Limb (tissue), 2 donors: ENCODE measurements at regions not wholly inside any gene's neighbourhood (a gene's known extent, or its start where the extent isn't known, plus 50 kb on each side); places are given as distances from the start of the nearest gene placed in this dataset.
"Not testable (repeated sequence)": the region's sequence is repeated elsewhere in the genome, so short reads cannot be mapped to it uniquely, and the experiment has no call there.

Experiments used
- DNase-seq, 2 donors: peaks; one replicate each; pipeline ENCODE4 v3.0.0-alpha.2; 2016; ENCODE audit errors: extremely low spot score in 2 of 2

- DNase-seq, result no peak
Observed at GRCh38 chr4:134885436-134885835, 683.8 kb upstream of the PABPC4L start.

DNA sequence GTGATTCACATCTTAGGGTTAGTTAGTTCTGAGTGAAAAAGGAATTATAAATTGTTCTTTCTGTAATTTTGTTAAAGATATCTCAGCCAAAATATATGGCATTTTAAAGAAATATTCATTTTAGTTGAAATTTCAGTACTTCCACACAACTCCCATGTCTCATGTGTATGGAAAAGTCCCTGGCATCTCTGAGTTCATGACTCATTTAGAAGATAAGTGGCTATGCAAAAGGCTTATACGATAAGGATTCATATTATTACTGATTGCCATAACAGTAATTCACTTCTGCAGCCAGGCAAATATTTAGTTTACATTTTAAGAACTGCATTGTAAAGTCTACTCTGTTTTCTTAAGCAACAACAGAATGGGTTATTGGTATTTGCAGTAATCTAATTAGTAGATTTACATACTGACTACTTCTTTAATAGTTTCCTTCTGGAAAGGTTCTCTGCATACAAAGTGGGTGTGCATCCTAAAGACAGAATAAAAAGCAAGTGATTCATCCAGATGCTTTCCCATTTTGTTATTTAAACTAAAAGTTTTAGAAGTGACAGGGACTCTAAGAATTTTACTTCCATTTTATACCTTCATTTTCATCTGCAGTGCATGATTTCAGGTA lies 682.4 kb upstream of the PABPC4L start:
- no peak for DNase-seq

- DNase-seq, result no peak
Observed at GRCh38 chr4:134879019-134879418, 677.4 kb upstream of the PABPC4L start.

DNA sequence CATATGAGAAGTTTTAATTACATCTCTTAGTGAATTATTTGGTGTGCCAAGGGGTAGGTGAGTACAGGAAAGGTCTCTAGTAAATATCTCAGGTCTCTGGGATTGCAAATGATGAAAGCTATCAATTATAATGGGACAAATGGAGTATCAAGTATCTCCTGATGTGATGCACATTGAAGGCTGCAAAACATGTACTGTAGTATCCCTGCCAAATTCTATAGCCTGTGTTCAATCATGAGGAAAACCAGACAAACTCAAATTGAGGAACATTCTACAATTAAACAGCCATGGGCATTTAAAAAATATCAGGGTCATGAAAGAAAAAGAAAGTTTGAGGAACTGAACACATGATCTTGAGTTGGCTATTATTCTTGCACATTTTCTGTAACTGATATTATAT lies 665.4 kb upstream of the PABPC4L start:
- DNase-seq, result no peak

DNA sequence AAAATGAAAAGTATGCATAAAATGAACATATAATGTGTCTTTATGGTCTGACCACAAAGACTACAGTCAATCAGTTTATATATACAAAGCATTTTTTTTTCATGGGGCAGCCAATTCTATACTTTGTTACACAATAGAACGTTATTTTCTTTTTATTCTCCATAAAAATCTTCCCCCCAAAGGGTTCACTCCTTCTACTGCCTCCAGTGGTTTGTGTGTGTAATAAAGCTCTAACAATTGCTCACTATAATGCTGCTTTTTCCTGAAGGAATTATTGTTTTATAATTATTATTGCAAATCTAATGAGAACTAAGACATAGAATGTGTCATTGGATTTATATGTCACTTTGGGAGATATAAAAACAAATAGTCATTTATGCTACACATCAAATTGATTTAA lies 664.1 kb upstream of the PABPC4L start:
- no peak for DNase-seq

DNA sequence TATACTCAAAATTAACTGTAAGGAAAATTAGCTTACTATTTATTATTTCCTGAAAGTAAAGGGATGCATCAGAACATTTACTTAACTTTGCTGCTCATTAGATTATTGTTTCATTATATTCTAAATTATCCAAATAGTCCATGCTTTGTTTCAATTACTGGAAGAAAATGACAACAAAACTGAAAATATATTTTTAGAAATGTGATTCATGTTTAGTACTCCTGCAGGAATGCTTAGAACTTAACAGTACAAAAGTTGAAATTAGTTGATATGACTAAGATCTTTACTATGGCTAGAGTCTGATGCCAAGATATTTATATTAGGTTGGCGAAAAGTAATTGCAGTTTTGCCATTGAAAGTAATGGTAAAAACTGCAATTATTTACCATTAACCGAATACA lies 660.5 kb upstream of the PABPC4L start:
- no peak for DNase-seq

DNA sequence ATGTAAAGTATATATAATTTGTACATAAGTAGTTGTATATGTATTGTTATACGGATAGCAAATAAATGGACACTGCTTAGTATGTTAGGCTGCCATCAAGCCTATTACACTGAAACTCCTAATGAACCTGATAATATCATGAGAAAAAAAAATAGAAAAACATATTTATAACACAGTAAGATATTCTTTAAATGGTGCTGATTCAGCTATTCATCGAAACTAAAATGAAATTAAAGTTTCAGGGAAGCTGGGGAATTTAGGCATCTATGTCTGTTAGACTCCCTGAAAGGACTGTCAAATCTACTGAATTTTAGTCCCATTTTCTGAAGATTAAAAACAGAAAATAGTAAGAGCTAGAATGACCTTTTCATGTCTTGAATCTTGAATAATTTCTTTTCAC lies 647.1 kb upstream of the PABPC4L start:
- no peak for DNase-seq

DNA sequence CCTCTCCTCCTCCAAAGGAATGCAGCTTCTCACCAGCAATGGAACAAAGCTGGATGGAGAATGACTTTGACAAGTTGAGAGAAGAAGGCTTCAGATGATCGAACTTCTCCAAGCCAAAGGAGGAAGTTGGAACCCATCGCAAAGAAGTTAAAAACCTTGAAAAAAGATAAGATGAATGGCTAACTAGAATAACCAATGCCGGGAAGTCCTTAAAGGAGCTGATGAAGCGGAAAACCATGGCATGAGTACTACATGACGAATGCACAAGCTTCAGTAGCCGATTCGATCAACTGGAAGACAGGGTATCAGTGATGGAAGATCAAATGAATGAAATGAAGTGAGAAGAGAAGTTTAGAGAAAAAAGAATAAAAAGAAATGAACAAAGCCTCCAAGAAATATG lies 629.2 kb upstream of the PABPC4L start:
- not testable (repeated sequence) for DNase-seq

DNA sequence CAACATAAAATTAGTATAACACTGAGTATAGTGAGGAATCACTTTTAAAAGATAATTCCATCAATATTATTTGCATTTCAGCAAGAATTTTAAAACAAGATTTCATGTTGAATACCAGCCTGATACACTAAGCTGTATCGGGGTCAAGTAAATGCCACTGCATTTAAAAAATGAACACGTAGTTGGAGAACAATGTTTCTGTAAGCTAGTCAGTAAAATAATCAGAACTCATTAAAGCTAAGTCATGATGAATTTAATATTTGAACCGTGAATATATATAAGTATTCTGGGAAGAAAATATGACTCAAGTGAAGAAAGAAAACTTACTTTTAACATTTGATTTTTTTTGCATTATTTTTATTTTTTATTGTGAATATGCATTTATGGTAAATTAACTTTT lies 611.0 kb upstream of the PABPC4L start:
- no peak for DNase-seq

DNA sequence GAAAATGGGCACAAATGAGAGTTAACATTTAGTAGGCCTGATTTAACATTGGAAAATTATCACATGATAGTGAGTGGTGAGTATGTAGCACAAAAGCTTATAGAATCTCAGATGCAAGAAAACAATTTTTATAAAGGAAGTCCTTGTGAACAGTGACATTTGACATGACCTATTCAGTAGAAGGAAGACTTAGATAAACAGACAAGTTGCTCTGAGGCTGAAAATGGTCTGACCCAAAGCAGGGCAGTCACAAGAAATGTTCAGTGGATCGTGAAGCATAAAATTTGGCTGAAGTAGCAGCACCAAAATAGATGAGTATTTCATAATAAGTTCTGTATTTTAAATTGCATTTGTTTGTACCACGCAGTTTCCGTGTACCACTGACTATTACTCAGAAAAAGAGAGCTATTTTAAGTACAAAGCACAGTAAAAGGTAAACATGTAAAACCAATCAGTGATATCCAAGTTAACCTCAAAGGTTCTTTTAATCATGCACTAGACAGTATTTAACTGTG lies 605.7 kb upstream of the PABPC4L start:
- DNase-seq, result no peak

GRCh38 chr4:134798573-134798972 lies 597.0 kb upstream of the PABPC4L start:
- no peak for DNase-seq

DNA sequence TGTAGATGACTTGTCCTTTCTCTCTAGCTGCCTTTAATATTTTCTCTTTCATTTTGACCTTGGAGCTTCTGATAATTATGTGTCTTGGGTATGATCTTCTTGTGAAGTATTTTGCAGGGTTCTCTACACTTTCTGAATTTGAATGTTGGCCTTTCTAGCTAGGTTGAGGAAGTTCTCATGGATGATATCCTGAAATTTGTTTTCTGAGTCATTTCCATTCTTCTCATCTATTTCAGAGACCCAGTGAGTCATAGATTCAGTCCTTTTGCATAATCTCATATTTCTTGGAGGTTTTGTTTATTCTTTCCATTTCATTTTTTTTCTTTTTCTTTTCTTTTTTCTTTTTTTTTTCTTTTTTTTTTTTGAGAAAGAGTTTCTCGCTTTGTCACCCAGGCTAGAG lies 585.7 kb upstream of the PABPC4L start:
- no peak for DNase-seq

DNA sequence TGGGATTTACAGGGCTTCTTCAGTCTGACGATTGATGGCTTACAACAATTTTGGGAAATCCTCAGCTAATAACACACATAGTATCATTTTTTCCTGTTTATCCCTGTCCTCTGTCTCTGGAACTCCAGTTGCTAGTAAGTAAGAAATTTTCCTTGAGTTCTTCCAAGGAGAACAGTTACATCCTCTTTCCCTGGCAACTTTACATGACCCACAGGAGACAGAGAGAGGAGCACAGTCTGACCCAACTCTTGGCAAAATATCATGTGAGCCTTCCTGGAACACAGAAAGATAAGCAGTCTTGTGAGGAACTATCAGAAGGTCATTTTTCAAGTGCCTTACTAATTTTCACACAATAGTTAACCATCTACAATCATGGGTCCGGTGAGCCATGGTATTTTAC lies 578.7 kb upstream of the PABPC4L start:
- no peak for DNase-seq

- no peak for DNase-seq
Observed at GRCh38 chr4:134777606-134778005, 576.0 kb upstream of the PABPC4L start.

DNA sequence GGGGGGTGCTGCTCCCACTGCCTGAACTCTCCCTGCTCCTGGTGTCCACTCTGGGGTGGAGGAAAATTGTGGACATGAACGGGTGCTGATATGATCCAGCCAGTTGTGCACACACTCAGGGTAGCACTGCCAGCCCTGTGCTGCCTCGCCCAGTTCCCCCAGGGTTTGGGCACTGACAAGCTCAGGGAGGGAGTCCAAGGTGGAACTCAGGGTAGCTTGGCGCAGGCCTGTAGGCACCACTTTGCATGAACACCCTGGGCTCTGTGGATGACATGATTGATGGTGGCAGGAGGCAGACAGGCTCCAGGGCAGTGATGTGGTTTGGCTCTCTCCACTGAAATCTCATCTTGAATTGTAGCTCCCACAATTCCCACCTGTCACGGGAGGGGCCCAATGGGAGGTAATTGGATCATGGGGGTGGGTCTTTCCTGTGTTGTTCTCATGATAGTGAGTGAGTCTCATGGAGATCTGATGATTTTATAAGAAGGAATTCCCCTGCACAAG lies 572.0 kb upstream of the PABPC4L start:
- no peak for DNase-seq

- no peak for DNase-seq
Observed at GRCh38 chr4:134762053-134762452, 560.5 kb upstream of the PABPC4L start.

GRCh38 chr4:134756421-134756820 lies 554.8 kb upstream of the PABPC4L start:
- no peak for DNase-seq

- no peak for DNase-seq
Observed at GRCh38 chr4:134754301-134755019, 552.9 kb upstream of the PABPC4L start.

- no peak for DNase-seq
Observed at GRCh38 chr4:134753390-134753789, 551.8 kb upstream of the PABPC4L start.

DNA sequence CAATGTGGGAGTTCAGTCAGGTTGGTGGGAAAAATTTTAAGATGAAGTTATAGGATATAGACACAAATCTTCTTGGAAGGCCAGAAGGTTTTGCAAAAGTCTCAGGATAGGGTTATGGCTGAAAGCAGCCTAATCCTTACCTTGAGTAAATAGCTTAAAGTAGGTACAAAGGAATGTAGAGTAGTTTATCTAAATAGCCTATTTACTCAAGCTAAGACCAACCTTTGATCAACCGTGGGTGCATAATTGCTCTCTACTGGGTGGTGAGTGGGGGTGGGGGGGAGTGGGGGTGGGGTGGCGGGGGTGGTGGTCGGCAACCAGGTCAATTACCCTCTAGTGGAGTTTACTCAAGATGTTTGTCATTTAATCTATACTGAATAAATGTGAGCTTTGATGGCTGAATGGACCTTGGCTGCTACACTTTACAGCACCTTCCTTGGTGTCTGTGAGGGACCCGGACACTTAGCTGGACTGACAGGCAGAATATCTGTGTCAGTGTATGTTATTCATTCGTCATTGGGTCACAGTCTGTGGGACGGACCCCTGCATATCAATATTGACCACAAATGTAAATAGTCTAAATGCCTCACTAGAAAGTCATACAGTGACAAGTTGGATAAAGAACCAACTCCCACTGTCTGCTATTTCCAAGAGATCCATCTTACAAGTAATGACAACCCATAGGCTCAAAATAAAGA lies 545.7 kb upstream of the PABPC4L start:
- no peak for DNase-seq

GRCh38 chr4:134740290-134740689 lies 538.7 kb upstream of the PABPC4L start:
- no peak for DNase-seq

DNA sequence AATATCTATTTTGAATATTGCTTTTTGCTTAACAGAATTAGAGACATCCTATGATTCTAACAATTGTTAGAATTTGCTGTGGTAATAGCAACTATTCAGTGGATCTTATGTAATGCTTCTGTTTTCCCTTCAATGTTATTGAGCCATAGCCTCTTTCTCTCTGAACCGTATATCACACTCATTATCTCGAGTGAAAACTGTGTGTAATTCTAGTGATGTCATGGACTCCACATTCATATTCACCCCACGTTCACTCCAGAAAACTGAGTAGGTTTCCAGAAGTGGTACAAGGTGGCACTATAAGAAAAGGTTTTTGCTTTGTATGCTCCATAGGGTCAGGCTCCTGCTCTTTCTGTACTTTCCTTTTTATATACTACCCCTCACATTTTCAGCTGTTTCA lies 534.3 kb upstream of the PABPC4L start:
- DNase-seq, result no peak
